Mucosa of descending colon (tissue), 3 donors: ENCODE measurements at regions not wholly inside any gene's neighbourhood (a gene's known extent, or its start where the extent isn't known, plus 50 kb on each side); places are given as distances from the start of the nearest gene placed in this dataset.

Source experiments
- ATAC-seq: fragments of 200-7000 bp; cut with Tn5 transposase; one replicate; pipeline ENCODE4 v1.9.1; 2020; ENCODE audit warnings: mild to moderate bottlenecking, moderate library complexity
- DNase-seq, 3 donors: peaks; one replicate each; pipeline ENCODE4 v3.0.0-alpha.2; 2020
- H3K36me3 ChIP-seq: fragments of 200-600 bp; one replicate; pipeline ENCODE4 v1.8.0; 2021; ENCODE audit warnings: low read depth, mild to moderate bottlenecking
- H3K4me1 ChIP-seq: fragments of 200-600 bp; one replicate; pipeline ENCODE4 v1.8.0; 2021; ENCODE audit warnings: low read depth, mild to moderate bottlenecking
- H3K4me3 ChIP-seq: fragments of 200-600 bp; one replicate; pipeline ENCODE4 v1.8.0; 2021; ENCODE audit warnings: mild to moderate bottlenecking
- H3K9me3 ChIP-seq: fragments of 200-600 bp; one replicate; pipeline ENCODE4 v1.8.0; 2021; ENCODE audit warnings: mild to moderate bottlenecking
- intact Hi-C, 2 donors: fragments of 100-400 bp; cut with DNase I in 1 of 2; cut with micrococcal nuclease in 1 of 2; formaldehyde crosslinking; loops; one replicate each; pipeline versions ENCODE4 v1.11.0 to v1.11.1; 2022; cut with DNase I, micrococcal nuclease
- TF ChIP-seq, protein P1 (sequence below): fragments of 200-600 bp; IDR thresholded peaks from one replicate; pipeline ENCODE4 v1.8.0; 2022; ENCODE audit warnings: antibody characterized with exemption, mild to moderate bottlenecking
- donor health status: DM: no; HTN: no; CAD: no; lungs with moderate emphysema.
- donor health status: DM: no; HTN: no; CAD: no.
- donor health status: DM: no; HTN: yes; CAD: no.

DNA sequence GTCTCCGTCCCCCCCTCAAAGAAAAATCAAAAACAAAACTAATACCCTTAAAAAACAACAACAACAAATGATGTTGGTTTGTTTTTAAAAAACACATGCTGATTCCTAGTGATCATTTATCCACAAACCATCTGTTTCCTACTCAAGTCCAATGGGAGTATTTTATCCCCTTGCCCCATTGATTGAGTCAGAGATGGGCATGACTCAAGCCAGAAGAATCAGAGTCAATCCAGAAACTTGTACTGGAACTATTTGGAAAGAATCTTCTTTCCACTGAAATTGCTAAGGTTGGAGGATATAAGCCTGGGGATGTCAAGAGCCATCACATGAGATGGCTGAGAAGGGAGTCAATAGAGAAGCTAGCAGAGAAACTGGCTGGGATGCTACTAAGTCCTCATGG lies 176.4 kb downstream of the MIS18A start:
- no peak overlapping the region for H3K4me3 ChIP-seq
- DNase-seq (no peak), ATAC-seq (no peak)
- H3K4me1 ChIP-seq, result no peaks in the 10 kb centered on the region
- intact Hi-C loops, result no loop called here
- TF ChIP-seq, protein P1, sequence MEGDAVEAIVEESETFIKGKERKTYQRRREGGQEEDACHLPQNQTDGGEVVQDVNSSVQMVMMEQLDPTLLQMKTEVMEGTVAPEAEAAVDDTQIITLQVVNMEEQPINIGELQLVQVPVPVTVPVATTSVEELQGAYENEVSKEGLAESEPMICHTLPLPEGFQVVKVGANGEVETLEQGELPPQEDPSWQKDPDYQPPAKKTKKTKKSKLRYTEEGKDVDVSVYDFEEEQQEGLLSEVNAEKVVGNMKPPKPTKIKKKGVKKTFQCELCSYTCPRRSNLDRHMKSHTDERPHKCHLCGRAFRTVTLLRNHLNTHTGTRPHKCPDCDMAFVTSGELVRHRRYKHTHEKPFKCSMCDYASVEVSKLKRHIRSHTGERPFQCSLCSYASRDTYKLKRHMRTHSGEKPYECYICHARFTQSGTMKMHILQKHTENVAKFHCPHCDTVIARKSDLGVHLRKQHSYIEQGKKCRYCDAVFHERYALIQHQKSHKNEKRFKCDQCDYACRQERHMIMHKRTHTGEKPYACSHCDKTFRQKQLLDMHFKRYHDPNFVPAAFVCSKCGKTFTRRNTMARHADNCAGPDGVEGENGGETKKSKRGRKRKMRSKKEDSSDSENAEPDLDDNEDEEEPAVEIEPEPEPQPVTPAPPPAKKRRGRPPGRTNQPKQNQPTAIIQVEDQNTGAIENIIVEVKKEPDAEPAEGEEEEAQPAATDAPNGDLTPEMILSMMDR, result no peak
- no peaks in the 10 kb centered on the region for H3K36me3 ChIP-seq
- no peaks in the 10 kb centered on the region for H3K9me3 ChIP-seq

GRCh38 chr21:32101277-32101676 lies 177.6 kb downstream of the MIS18A start:
- Histone ChIP-seq H3K4me3 (no peak overlapping the region), H3K9me3 (no peaks in the 10 kb centered on the region), H3K36me3 (no peaks in the 10 kb centered on the region), H3K4me1 (no peaks in the 10 kb centered on the region)
- DNase-seq, result no peak
- intact Hi-C loops, result no loop called here
- no peak for ATAC-seq
- TF ChIP-seq, protein P1, result no peak

DNA sequence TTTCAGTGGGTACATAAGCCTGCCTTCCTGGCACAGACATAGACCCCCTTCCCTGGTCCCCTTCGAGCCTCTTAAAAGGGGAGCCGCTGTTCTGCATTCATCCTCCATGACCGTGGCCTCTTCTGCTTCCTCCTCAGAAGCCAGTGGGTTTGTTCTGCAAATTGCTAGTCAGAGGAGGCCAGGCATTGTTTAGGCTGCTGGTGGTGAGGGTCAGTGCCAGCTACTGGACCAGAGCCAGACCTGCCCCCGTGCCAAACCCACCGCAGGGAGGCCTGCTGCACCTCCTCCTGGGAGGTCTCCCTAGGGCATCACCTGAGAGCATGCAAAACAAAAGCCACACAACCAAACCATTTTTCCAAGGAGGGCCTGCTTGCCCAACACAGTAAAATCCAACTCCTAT lies 178.4 kb downstream of the MIS18A start:
- H3K36me3 ChIP-seq, result no peaks in the 10 kb centered on the region
- H3K4me3 ChIP-seq, result no peak overlapping the region
- no peaks in the 10 kb centered on the region for H3K9me3 ChIP-seq
- ATAC-seq (no peak), DNase-seq (no peak)
- TF ChIP-seq, protein P1, result no peak
- intact Hi-C loops, result no loop called here
- no peaks in the 10 kb centered on the region for H3K4me1 ChIP-seq

- DNase-seq (no peak), ATAC-seq (no peak)
- Histone ChIP-seq H3K36me3 (no peaks in the 10 kb centered on the region), H3K4me1 (no peaks in the 10 kb centered on the region), H3K9me3 (no peaks in the 10 kb centered on the region), H3K4me3 (no peak overlapping the region)
- TF ChIP-seq, protein P1, result no peak
- intact Hi-C loops, result no loop called here
Observed at GRCh38 chr21:32099812-32100416, 178.9 kb downstream of the MIS18A start.

DNA sequence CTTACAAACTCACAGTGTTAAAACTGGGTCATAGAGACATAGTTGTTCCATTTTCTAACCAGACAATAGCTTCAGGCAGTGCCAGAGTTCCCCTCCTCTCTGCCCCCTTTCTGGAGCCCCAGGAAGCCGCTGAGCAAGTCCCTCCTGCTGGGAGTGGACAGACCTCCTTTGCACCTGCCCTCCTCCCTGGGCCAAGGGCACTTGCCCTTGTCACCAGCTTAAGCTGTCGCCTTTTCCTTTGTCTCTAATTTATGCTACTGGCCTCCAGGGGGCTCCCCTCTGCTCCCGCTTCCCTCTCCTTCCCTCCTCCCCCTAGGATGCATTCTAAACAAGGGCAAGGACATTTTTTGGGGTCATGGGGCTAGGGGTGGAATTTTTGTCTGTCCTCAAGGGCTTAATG lies 182.4 kb downstream of the MIS18A start:
- intact Hi-C loops, result no loop called here
- no peak overlapping the region for H3K4me3 ChIP-seq
- peak; percentile 53 for ATAC-seq
- TF ChIP-seq, protein P1, result no peak
- DNase-seq, result peak in 1 of 3 donors; percentile 5
- no peaks in the 10 kb centered on the region for H3K36me3 ChIP-seq
- H3K4me1 ChIP-seq, result no peaks in the 10 kb centered on the region
- no peaks in the 10 kb centered on the region for H3K9me3 ChIP-seq

DNA sequence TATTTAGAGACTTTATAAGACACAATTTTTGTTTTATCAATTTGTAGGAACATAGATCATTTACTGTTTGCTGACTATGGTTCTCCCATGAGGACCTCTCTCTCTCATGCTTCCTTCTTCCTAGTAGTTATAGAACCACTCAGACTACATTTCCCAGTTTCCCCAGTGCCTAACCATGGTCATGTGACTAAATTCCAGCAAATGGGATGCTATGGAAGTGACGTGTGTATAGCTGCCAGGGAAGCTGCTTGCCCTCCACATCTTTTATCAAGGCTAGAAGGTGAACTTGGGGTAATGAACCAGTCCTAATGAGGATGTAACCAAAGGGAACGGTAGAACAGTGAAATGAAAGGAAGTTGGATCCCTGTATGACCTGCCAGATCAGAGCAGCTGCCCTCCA lies 184.0 kb downstream of the MIS18A start:
- no peaks in the 10 kb centered on the region for H3K9me3 ChIP-seq
- TF ChIP-seq, protein P1, result no peak
- ATAC-seq (peak; percentile 64), DNase-seq (no peak)
- intact Hi-C loops, result no loop called here
- no peaks in the 10 kb centered on the region for H3K4me1 ChIP-seq
- no peaks in the 10 kb centered on the region for H3K36me3 ChIP-seq
- H3K4me3 ChIP-seq, result no peak overlapping the region
